HCT116 (cell line): ENCODE measurements at regions not wholly inside any gene's neighbourhood (a gene's known extent, or its start where the extent isn't known, plus 50 kb on each side); places are given as distances from the start of the nearest gene placed in this dataset.

ENCODE experiments used
- CBX3 ChIP-seq: IDR thresholded peaks from 2 replicates; pipeline ENCODE4 v1.6.1; 2012; ENCODE audit warnings: low read depth
- CTCF ChIP-seq, 3 experiments: fragments of 200-600 bp in 1 of 3; sonication (generic) in 1 of 3; IDR thresholded peaks in 2 of 3; conservative IDR thresholded peaks in 1 of 3; 2 replicates each; pipeline ENCODE4 v1.5.1; 2012 to 2017; ENCODE audit warnings: low read depth in 2 of 3, low read length in 2 of 3, antibody characterized with exemption in 1 of 3, borderline replicate concordance in 1 of 3, control low read depth in 1 of 3, mild to moderate bottlenecking in 1 of 3, mixed read lengths in 1 of 3, mixed run types in 1 of 3, moderate library complexity in 1 of 3; ENCODE audit not compliant: insufficient read depth in 1 of 3
- EZH2 ChIP-seq: fragments of 200-600 bp; sonication (generic); IDR thresholded peaks from 2 replicates; pipeline ENCODE4 v1.6.1; 2017; ENCODE audit warnings: antibody characterized with exemption, mixed run types
- EZH2phosphoT487 ChIP-seq: fragments of 200-600 bp; IDR thresholded peaks from 2 replicates; pipeline ENCODE4 v1.6.1; 2018; ENCODE audit warnings: antibody characterized with exemption, borderline replicate concordance
- JUND ChIP-seq: IDR thresholded peaks from 2 replicates; pipeline ENCODE4 v1.6.1; 2012
- MAX ChIP-seq: IDR thresholded peaks from 2 replicates; pipeline ENCODE4 v1.6.1; 2012
- POLR2A ChIP-seq: IDR thresholded peaks from 2 replicates; pipeline ENCODE4 v1.7.0; 2011; ENCODE audit warnings: borderline replicate concordance; ENCODE audit not compliant: insufficient read depth, insufficient read length; ENCODE audit errors: extremely low read depth
- POLR2AphosphoS5 ChIP-seq: IDR thresholded peaks from 2 replicates; pipeline ENCODE4 v1.6.1; 2011; ENCODE audit warnings: mild to moderate bottlenecking, low read depth, low read length, moderate library complexity
- SIN3A ChIP-seq: IDR thresholded peaks from 2 replicates; pipeline ENCODE4 v1.6.1; 2012; ENCODE audit warnings: low read depth
- SP1 ChIP-seq: IDR thresholded peaks from 2 replicates; pipeline ENCODE4 v1.6.1; 2012; ENCODE audit warnings: low read depth
- SRF ChIP-seq: IDR thresholded peaks from 2 replicates; pipeline ENCODE4 v1.6.1; 2012; ENCODE audit warnings: low read depth
- YY1 ChIP-seq: IDR thresholded peaks from 2 replicates; pipeline ENCODE4 v1.6.1; 2011; ENCODE audit warnings: low read length, low read depth, moderate library complexity, mild to moderate bottlenecking; ENCODE audit not compliant: insufficient replicate concordance; ENCODE audit errors: extremely low read depth
- TF ChIP-seq, protein P1 (sequence below): IDR thresholded peaks from 2 replicates; pipeline ENCODE4 v1.6.1; 2012; ENCODE audit warnings: low read depth
- TF ChIP-seq, protein P2 (sequence below): IDR thresholded peaks from 2 replicates; pipeline ENCODE4 v1.6.1; 2012

GRCh38 chr9:36780186-36780585 lies 207.5 kb downstream of the MELK start:
- TF ChIP-seq, protein P1, sequence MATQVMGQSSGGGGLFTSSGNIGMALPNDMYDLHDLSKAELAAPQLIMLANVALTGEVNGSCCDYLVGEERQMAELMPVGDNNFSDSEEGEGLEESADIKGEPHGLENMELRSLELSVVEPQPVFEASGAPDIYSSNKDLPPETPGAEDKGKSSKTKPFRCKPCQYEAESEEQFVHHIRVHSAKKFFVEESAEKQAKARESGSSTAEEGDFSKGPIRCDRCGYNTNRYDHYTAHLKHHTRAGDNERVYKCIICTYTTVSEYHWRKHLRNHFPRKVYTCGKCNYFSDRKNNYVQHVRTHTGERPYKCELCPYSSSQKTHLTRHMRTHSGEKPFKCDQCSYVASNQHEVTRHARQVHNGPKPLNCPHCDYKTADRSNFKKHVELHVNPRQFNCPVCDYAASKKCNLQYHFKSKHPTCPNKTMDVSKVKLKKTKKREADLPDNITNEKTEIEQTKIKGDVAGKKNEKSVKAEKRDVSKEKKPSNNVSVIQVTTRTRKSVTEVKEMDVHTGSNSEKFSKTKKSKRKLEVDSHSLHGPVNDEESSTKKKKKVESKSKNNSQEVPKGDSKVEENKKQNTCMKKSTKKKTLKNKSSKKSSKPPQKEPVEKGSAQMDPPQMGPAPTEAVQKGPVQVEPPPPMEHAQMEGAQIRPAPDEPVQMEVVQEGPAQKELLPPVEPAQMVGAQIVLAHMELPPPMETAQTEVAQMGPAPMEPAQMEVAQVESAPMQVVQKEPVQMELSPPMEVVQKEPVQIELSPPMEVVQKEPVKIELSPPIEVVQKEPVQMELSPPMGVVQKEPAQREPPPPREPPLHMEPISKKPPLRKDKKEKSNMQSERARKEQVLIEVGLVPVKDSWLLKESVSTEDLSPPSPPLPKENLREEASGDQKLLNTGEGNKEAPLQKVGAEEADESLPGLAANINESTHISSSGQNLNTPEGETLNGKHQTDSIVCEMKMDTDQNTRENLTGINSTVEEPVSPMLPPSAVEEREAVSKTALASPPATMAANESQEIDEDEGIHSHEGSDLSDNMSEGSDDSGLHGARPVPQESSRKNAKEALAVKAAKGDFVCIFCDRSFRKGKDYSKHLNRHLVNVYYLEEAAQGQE: no peak
- TF ChIP-seq CTCF (IDR thresholded peaks at IDR 0.05 in 2 of 3, conservative IDR thresholded peaks at IDR 0.05 in 1 of 3; ENCODE audit: borderline replicate concordance in 1 of 3, insufficient read depth in 1 of 3, low read depth in 2 of 3, low read length in 2 of 3) (no peak), POLR2A (no peak), EZH2phosphoT487 (no peak), POLR2AphosphoS5 (no peak), YY1 (no peak), MAX (no peak), JUND (no peak), SIN3A (no peak), SRF (no peak), EZH2 (no peak), CBX3 (no peak), SP1 (no peak)
- TF ChIP-seq, protein P2, sequence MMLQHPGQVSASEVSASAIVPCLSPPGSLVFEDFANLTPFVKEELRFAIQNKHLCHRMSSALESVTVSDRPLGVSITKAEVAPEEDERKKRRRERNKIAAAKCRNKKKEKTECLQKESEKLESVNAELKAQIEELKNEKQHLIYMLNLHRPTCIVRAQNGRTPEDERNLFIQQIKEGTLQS: no peak
